T-cell (primary cell): ENCODE measurements at regions not wholly inside any gene's neighbourhood (a gene's known extent, or its start where the extent isn't known, plus 50 kb on each side); places are given as distances from the start of the nearest gene placed in this dataset.

Experiments
- ATAC-seq, 4 experiments: fragments of 200-7000 bp in 3 of 4; fragments of 150-1000 bp in 1 of 4; cut with Tn5 transposase; replicated peaks in 1 of 4; 1 replicate in 3 of 4; 2 replicates in 1 of 4; pipeline ENCODE4 v1.10.0; 2021; ENCODE audit warnings: moderate library complexity in 3 of 4, mild to moderate bottlenecking in 2 of 4, moderate number of reproducible peaks in 1 of 4
- CTCF ChIA-PET, 2 donors: fragments of 300-600 bp; sonication (Branson Sonifier 250); formaldehyde crosslinking; loops; one replicate each; lab custom pipeline; 2022; ENCODE audit warnings: antibody characterized with exemption in 2 of 2; lab: Charles Lee
- POLR2A ChIA-PET, 2 donors: fragments of 300-600 bp; sonication (Branson Sonifier 250); formaldehyde crosslinking; loops; one replicate each; lab custom pipeline; 2022; ENCODE audit warnings: antibody characterized with exemption in 2 of 2; lab: Charles Lee
- DNase-seq, 35 experiments: peaks; one replicate each; pipeline versions ENCODE4 v3.0.0 to v3.0.0-alpha.2; 2013 to 2023
- H3K27ac ChIP-seq: one replicate; pipeline ENCODE4 v1.5.1; 2013; ENCODE audit warnings: low read length
- H3K27me3 ChIP-seq, 2 experiments: replicated peaks in 1 of 2; 1 replicate in 1 of 2; 2 replicates in 1 of 2; pipeline versions ENCODE4 v1.6.1 to v1.7.0; 2013; ENCODE audit warnings: low read length in 1 of 2, mixed read lengths in 1 of 2; ENCODE audit not compliant: control insufficient read depth in 2 of 2, insufficient read depth in 2 of 2; ENCODE audit errors: extremely low read depth in 1 of 2
- H3K36me3 ChIP-seq, 2 donors: 1 replicate in 1 of 2; 2 replicates in 1 of 2; pipeline versions ENCODE4 v1.6.1 to v1.7.0; 2013; ENCODE audit warnings: low read length in 1 of 2; ENCODE audit not compliant: control insufficient read depth in 2 of 2, insufficient read depth in 1 of 2; ENCODE audit errors: extremely low read depth in 1 of 2
- H3K4me1 ChIP-seq, 2 experiments: 1 replicate in 1 of 2; 2 replicates in 1 of 2; pipeline versions ENCODE4 v1.6.1 to v1.7.0; 2013; ENCODE audit warnings: low read length in 2 of 2, mixed read lengths in 1 of 2; ENCODE audit not compliant: insufficient read depth in 2 of 2, control insufficient read depth in 1 of 2; ENCODE audit errors: extremely low read depth in 1 of 2
- H3K4me3 ChIP-seq, 2 donors: 1 replicate in 1 of 2; 2 replicates in 1 of 2; pipeline versions ENCODE4 v1.5.1 to v1.7.0; 2013; ENCODE audit warnings: mild to moderate bottlenecking in 2 of 2, low read length in 1 of 2, moderate library complexity in 1 of 2; ENCODE audit not compliant: control insufficient read depth in 1 of 2; ENCODE audit errors: extremely low read depth in 1 of 2
- H3K9me3 ChIP-seq: 2 replicates; pipeline ENCODE4 v1.7.0; 2013
- H3K27ac Mint-ChIP-seq, 2 donors: one replicate each; pipeline ENCODE4 v1.8.0; 2020 to 2021; ENCODE audit warnings: mild to moderate bottlenecking in 2 of 2, mixed read lengths in 2 of 2
- H3K27me3 Mint-ChIP-seq, 2 donors: one replicate each; pipeline ENCODE4 v1.8.0; 2021 to 2022; ENCODE audit warnings: mixed read lengths in 2 of 2
- H3K36me3 Mint-ChIP-seq: one replicate; pipeline ENCODE4 v1.8.0; 2021; ENCODE audit warnings: mixed read lengths
- H3K4me1 Mint-ChIP-seq, 3 donors: one replicate each; pipeline ENCODE4 v1.8.0; 2020 to 2022; ENCODE audit warnings: mixed read lengths in 3 of 3, mild to moderate bottlenecking in 1 of 3
- H3K4me3 Mint-ChIP-seq, 3 donors: one replicate each; pipeline ENCODE4 v1.8.0; 2020 to 2022; ENCODE audit warnings: mild to moderate bottlenecking in 3 of 3, mixed read lengths in 3 of 3, moderate library complexity in 3 of 3
- H3K9me3 Mint-ChIP-seq, 3 donors: one replicate each; pipeline ENCODE4 v1.8.0; 2020 to 2022; ENCODE audit warnings: mixed read lengths in 3 of 3
- WGBS: methylation state at CpG from one replicate; pipeline ENCODE4 v1.1.5; 2013; ENCODE audit warnings: missing lambda C conversion rate; ENCODE audit not compliant: insufficient coverage; 5-methylcytosine and 5-hydroxymethylcytosine counted together

- no peak for ATAC-seq
Observed at GRCh38 chr4:119730671-119730950, 102.0 kb upstream of the PDE5A start.

GRCh38 chr4:119729835-119730670 lies 101.4 kb upstream of the PDE5A start:
- H3K4me3 Mint-ChIP-seq = no peak overlapping the region
- POLR2A ChIA-PET = no interaction called here
- ATAC-seq (no peak), DNase-seq (no peak)
- H3K36me3 ChIP-seq = no peaks in the 10 kb centered on the region
- no peaks in the 10 kb centered on the region for H3K4me1 Mint-ChIP-seq
- WGBS = 40% methylated on average over 1 of the region's 6 CpGs
- H3K27ac ChIP-seq = no peak overlapping the region
- no peaks in the 10 kb centered on the region for H3K9me3 ChIP-seq
- no peaks in the 10 kb centered on the region for H3K4me1 ChIP-seq
- peaks cover 0 to 8% (median 4%) of the 10 kb centered on the region in 3 donors for H3K9me3 Mint-ChIP-seq
- H3K27me3 ChIP-seq = no peaks in the 10 kb centered on the region
- peaks cover 0 to 23% of the 10 kb centered on the region in 2 donors for H3K27me3 Mint-ChIP-seq
- no peak overlapping the region for H3K4me3 ChIP-seq
- no peaks in the 10 kb centered on the region for H3K36me3 Mint-ChIP-seq
- no peak overlapping the region for H3K27ac Mint-ChIP-seq
- CTCF ChIA-PET = no interaction called here

More at GRCh38 chr4:119730671-119730950, 102.0 kb upstream of the PDE5A start:
- no peaks in the 10 kb centered on the region for H3K36me3 ChIP-seq
- CTCF ChIA-PET = no interaction called here
- H3K4me1 Mint-ChIP-seq = no peaks in the 10 kb centered on the region
- no peak for DNase-seq
- no peak overlapping the region for H3K27ac ChIP-seq
- H3K4me3 Mint-ChIP-seq = no peak overlapping the region
- H3K9me3 Mint-ChIP-seq = peaks cover 0 to 8% (median 4%) of the 10 kb centered on the region in 3 donors
- 60% methylated on average over 1 of the region's 1 CpG for WGBS
- no peaks in the 10 kb centered on the region for H3K9me3 ChIP-seq
- no peaks in the 10 kb centered on the region for H3K4me1 ChIP-seq
- no peak overlapping the region for H3K27ac Mint-ChIP-seq
- no peaks in the 10 kb centered on the region for H3K36me3 Mint-ChIP-seq
- peaks cover 0 to 23% of the 10 kb centered on the region in 2 donors for H3K27me3 Mint-ChIP-seq
- H3K27me3 ChIP-seq = no peaks in the 10 kb centered on the region
- POLR2A ChIA-PET = no interaction called here
- no peak overlapping the region for H3K4me3 ChIP-seq

GRCh38 chr4:119728692-119729593 lies 100.3 kb upstream of the PDE5A start:
- Mint-ChIP-seq H3K4me1 (no peaks in the 10 kb centered on the region), H3K4me3 (no peak overlapping the region), H3K27ac (no peak overlapping the region), H3K36me3 (no peaks in the 10 kb centered on the region), H3K27me3 (peaks cover 0 to 19% of the 10 kb centered on the region in 2 donors), H3K9me3 (peaks cover 0 to 8% (median 4%) of the 10 kb centered on the region in 3 donors)
- H3K36me3 ChIP-seq = no peaks in the 10 kb centered on the region
- DNase-seq (no peak), ATAC-seq (no peak)
- H3K4me3 ChIP-seq = no peak overlapping the region
- ChIA-PET CTCF (no interaction called here), POLR2A (no interaction called here)
- no peaks in the 10 kb centered on the region for H3K9me3 ChIP-seq
- no peaks in the 10 kb centered on the region for H3K4me1 ChIP-seq
- WGBS = no CpG with 5 or more reads among the region's 2 CpGs
- no peaks in the 10 kb centered on the region for H3K27me3 ChIP-seq
- H3K27ac ChIP-seq = no peak overlapping the region

- ChIA-PET POLR2A (no interaction called here), CTCF (no interaction called here)
- DNase-seq (no peak), ATAC-seq (no peak)
- no CpG with 5 or more reads among the region's 1 CpG for WGBS
- Histone ChIP-seq H3K27me3 (no peaks in the 10 kb centered on the region), H3K36me3 (no peaks in the 10 kb centered on the region), H3K4me3 (no peak overlapping the region), H3K4me1 (no peaks in the 10 kb centered on the region), H3K9me3 (no peaks in the 10 kb centered on the region), H3K27ac (no peak overlapping the region)
- Mint-ChIP-seq H3K9me3 (peaks cover 0 to 8% (median 4%) of the 10 kb centered on the region in 3 donors), H3K4me3 (no peak overlapping the region), H3K4me1 (no peaks in the 10 kb centered on the region), H3K27me3 (peaks cover 0 to 14% of the 10 kb centered on the region in 2 donors), H3K27ac (no peak overlapping the region), H3K36me3 (no peaks in the 10 kb centered on the region)
Observed at GRCh38 chr4:119728185-119728584, 99.6 kb upstream of the PDE5A start.

GRCh38 chr4:119726505-119726904 lies 97.9 kb upstream of the PDE5A start:
- Mint-ChIP-seq H3K27me3 (peaks cover 0 to 4% of the 10 kb centered on the region in 2 donors), H3K4me1 (no peaks in the 10 kb centered on the region), H3K9me3 (peaks cover 0 to 8% (median 4%) of the 10 kb centered on the region in 3 donors), H3K36me3 (no peaks in the 10 kb centered on the region), H3K27ac (no peak overlapping the region), H3K4me3 (no peak overlapping the region)
- ChIA-PET CTCF (no interaction called here), POLR2A (no interaction called here)
- Histone ChIP-seq H3K4me1 (no peaks in the 10 kb centered on the region), H3K27me3 (no peaks in the 10 kb centered on the region), H3K27ac (no peak overlapping the region), H3K36me3 (no peaks in the 10 kb centered on the region), H3K9me3 (no peaks in the 10 kb centered on the region), H3K4me3 (no peak overlapping the region)
- ATAC-seq (no peak), DNase-seq (no peak)
- no CpG with 5 or more reads among the region's 1 CpG for WGBS

GRCh38 chr4:119725688-119726330 lies 97.2 kb upstream of the PDE5A start:
- Mint-ChIP-seq H3K4me3 (no peak overlapping the region), H3K27me3 (no peaks in the 10 kb centered on the region), H3K36me3 (no peaks in the 10 kb centered on the region), H3K27ac (no peak overlapping the region), H3K4me1 (no peaks in the 10 kb centered on the region), H3K9me3 (peaks cover 0 to 8% (median 4%) of the 10 kb centered on the region in 3 donors)
- DNase-seq = no peak
- H3K36me3 ChIP-seq = no peaks in the 10 kb centered on the region
- no peaks in the 10 kb centered on the region for H3K27me3 ChIP-seq
- no peak overlapping the region for H3K4me3 ChIP-seq
- H3K9me3 ChIP-seq = no peaks in the 10 kb centered on the region
- ChIA-PET CTCF (no interaction called here), POLR2A (no interaction called here)
- ATAC-seq = no peak
- H3K27ac ChIP-seq = no peak overlapping the region
- no peaks in the 10 kb centered on the region for H3K4me1 ChIP-seq
- 57% methylated on average over 1 of the region's 3 CpGs for WGBS
